Left cardiac atrium (tissue), 4 donors: ENCODE measurements at regions not wholly inside any gene's neighbourhood (a gene's known extent, or its start where the extent isn't known, plus 50 kb on each side); places are given as distances from the start of the nearest gene placed in this dataset.
"Not testable (repeated sequence)": the region's sequence is repeated elsewhere in the genome, so short reads cannot be mapped to it uniquely, and the experiment has no call there.

Experiments
- ATAC-seq, 2 donors: fragments of 200-7000 bp; cut with Tn5 transposase; one replicate each; pipeline ENCODE4 v1.9.1; 2020; ENCODE audit warnings: mild to moderate bottlenecking in 2 of 2, moderate library complexity in 2 of 2
- DNase-seq: peaks from one replicate; pipeline ENCODE4 v3.0.0-alpha.2; 2020
- intact Hi-C, 2 donors: fragments of 100-400 bp; cut with DNase I; formaldehyde crosslinking; loops; one replicate each; pipeline versions ENCODE4 v1.14.1 to v1.15.1; 2022 to 2023
- donor health status: DM: no; HTN: yes; CAD: no.
- donor health status: DM: no; HTN: yes; CAD: no; lungs with severe emphysema.
- donor health status: DM: yes; HTN: yes; CAD: no.
- donor health status: Dilated cardiomyopathy.

GRCh38 chr20:55937283-55937682, 68.0 kb downstream of the CBLN4 start:
- no peak for DNase-seq
- intact Hi-C loops: no loop called here
- no peak for ATAC-seq

- intact Hi-C loops: no loop called here
- ATAC-seq (no peak), DNase-seq (no peak)
Measured at GRCh38 chr20:55936209-55936595, 69.1 kb downstream of the CBLN4 start.

GRCh38 chr20:55935448-55936208, 69.7 kb downstream of the CBLN4 start:
- DNase-seq: no peak
- intact Hi-C loops: no loop called here
- peak in 1 of 2 donors; percentile 67 for ATAC-seq

- intact Hi-C loops: no loop called here
Measured at GRCh38 chr20:55934146-55934545, 71.2 kb downstream of the CBLN4 start.

GRCh38 chr20:55930876-55931275, 74.4 kb downstream of the CBLN4 start:
- ATAC-seq, intact Hi-C loops: not testable (repeated sequence)

More at GRCh38 chr20:55934146-55934545, 71.2 kb downstream of the CBLN4 start:
- no peak for DNase-seq
- no peak for ATAC-seq

GRCh38 chr20:55928266-55928665, 77.1 kb downstream of the CBLN4 start:
- no peak for DNase-seq
- ATAC-seq: no peak
- intact Hi-C loops: no loop called here

More at GRCh38 chr20:55930876-55931275, 74.4 kb downstream of the CBLN4 start:
- DNase-seq: not testable (repeated sequence)

GRCh38 chr20:55919956-55920355, 85.4 kb downstream of the CBLN4 start:
- DNase-seq (no peak), ATAC-seq (no peak)
- intact Hi-C loops: no loop called here

GRCh38 chr20:55919319-55919718, 86.0 kb downstream of the CBLN4 start:
- ATAC-seq: no peak
- intact Hi-C loops: no loop called here
- no peak for DNase-seq

GRCh38 chr20:55918471-55918870, 86.8 kb downstream of the CBLN4 start:
- ATAC-seq: no peak
- intact Hi-C loops: no loop called here
- no peak for DNase-seq

GRCh38 chr20:55893031-55893430, 112.3 kb downstream of the CBLN4 start:
- no peak for DNase-seq
- ATAC-seq: no peak
- intact Hi-C loops: no loop called here

- intact Hi-C loops: no loop called here
- DNase-seq (no peak), ATAC-seq (no peak)
Measured at GRCh38 chr20:55888685-55889084, 116.6 kb downstream of the CBLN4 start.

GRCh38 chr20:55882910-55883309, 122.4 kb downstream of the CBLN4 start:
- ATAC-seq: no peak
- intact Hi-C loops: no loop called here
- DNase-seq: no peak

GRCh38 chr20:55882286-55882685, 123.0 kb downstream of the CBLN4 start:
- intact Hi-C loops: no loop called here
- no peak for ATAC-seq

GRCh38 chr20:55881204-55881603, 124.1 kb downstream of the CBLN4 start:
- DNase-seq: no peak
- intact Hi-C loops: no loop called here
- ATAC-seq: no peak

More at GRCh38 chr20:55882286-55882685, 123.0 kb downstream of the CBLN4 start:
- no peak for DNase-seq

GRCh38 chr20:55880361-55880760, 125.0 kb downstream of the CBLN4 start:
- intact Hi-C loops: no loop called here
- DNase-seq: no peak

GRCh38 chr20:55855052-55855451, 150.3 kb downstream of the CBLN4 start:
- intact Hi-C loops: no loop called here
- DNase-seq (no peak), ATAC-seq (no peak)

More at GRCh38 chr20:55880361-55880760, 125.0 kb downstream of the CBLN4 start:
- ATAC-seq: no peak

GRCh38 chr20:55830121-55830827, 175.0 kb downstream of the CBLN4 start:
- intact Hi-C loops: no loop called here
- no peak for ATAC-seq
- DNase-seq: no peak

- intact Hi-C loops: no loop called here
- DNase-seq (no peak), ATAC-seq (no peak)
Measured at GRCh38 chr20:55805138-55805537, 200.2 kb downstream of the CBLN4 start.

- DNase-seq (no peak), ATAC-seq (no peak)
- intact Hi-C loops: no loop called here
Measured at GRCh38 chr20:55800552-55801245, 204.6 kb downstream of the CBLN4 start.

GRCh38 chr20:55793986-55794385, 211.3 kb downstream of the CBLN4 start:
- intact Hi-C loops: no loop called here
- DNase-seq (no peak), ATAC-seq (no peak)
